ENCODE measurements at regions not wholly inside any gene's neighbourhood (a gene's known extent, or its start where the extent isn't known, plus 50 kb on each side); places are given as distances from the start of the nearest gene placed in this dataset.

DNA sequence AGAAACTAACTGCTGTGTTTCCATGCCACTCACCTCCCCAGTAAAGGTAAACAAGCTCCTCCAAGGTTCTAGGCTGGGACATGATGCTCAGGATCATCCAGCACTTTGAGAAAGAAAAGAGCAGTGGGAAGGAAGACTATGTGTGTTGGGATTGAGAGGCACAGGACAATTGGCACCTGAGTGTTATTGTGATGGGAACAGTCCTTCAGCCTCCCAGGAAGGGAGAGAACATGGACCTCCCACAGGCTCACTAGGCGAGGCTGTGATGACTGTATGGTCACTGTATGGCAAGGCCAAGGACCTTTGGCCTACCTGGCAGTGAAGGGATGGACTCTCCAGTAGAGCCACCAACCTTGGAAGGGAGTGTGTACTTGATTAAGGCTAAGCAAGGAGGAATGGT is 123.2 kb upstream of the UNC5B start:
- TF ChIP-seq POLR2AphosphoS5 (IDR thresholded peaks at IDR 0.05) (no peak), CTCF (IDR thresholded peaks at IDR 0.05) (no peak), POLR2A (IDR thresholded peaks at IDR 0.05) (no peak), EP300 (IDR thresholded peaks at IDR 0.05) (no peak)
- ATAC-seq (ENCODE audit: low FRiP score in 2 of 2) (no peak), DNase-seq (peak in 1 of 2 donors; percentile 8)
- Histone ChIP-seq H3K4me1 (no peaks in the 10 kb centered on the region), H3K4me3 (no peak overlapping the region), H3K9me3 (no peaks in the 10 kb centered on the region), H3K36me3 (no peaks in the 10 kb centered on the region), H3K27me3 (no peaks in the 10 kb centered on the region), H3K27ac (no peak overlapping the region)
- 69 to 90% methylated on average over 1 of the region's 1 CpG for WGBS, 2 donors

GRCh38 chr10:71090330-71090729 is 122.0 kb upstream of the UNC5B start:
- Histone ChIP-seq H3K9me3 (no peaks in the 10 kb centered on the region), H3K4me1 (no peaks in the 10 kb centered on the region), H3K4me3 (no peak overlapping the region), H3K27ac (no peak overlapping the region), H3K36me3 (no peaks in the 10 kb centered on the region), H3K27me3 (no peaks in the 10 kb centered on the region)
- peak in 1 of 2 donors; percentile 2 for DNase-seq
- TF ChIP-seq POLR2AphosphoS5 (IDR thresholded peaks at IDR 0.05) (no peak), EP300 (IDR thresholded peaks at IDR 0.05) (no peak), POLR2A (IDR thresholded peaks at IDR 0.05) (no peak), CTCF (IDR thresholded peaks at IDR 0.05) (no peak)
- WGBS, 2 donors, result 86 to 93% methylated on average over 5 of the region's 5 CpGs
- ATAC-seq (ENCODE audit: low FRiP score in 2 of 2), result no peak

DNA sequence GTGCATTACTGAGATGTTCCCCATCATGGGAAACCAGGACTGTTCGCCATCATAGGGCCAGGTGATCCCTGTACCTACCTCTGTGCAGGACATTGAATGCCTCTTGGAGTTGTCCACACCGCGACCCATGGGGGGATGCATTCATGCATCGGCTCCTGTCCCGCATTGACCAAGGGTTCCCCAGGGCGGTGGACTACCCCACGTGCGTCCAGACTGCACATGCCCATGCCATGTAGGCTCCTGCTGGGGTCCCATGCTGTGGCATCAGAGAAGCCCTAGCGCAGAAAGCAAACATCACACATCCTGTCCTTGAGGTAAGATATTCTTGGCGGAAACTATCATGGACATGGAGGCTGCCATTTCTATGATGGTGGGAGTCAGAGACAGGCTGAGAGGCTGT is 121.6 kb upstream of the UNC5B start:
- Histone ChIP-seq H3K27me3 (no peaks in the 10 kb centered on the region), H3K4me3 (no peak overlapping the region), H3K9me3 (no peaks in the 10 kb centered on the region), H3K27ac (no peak overlapping the region), H3K4me1 (no peaks in the 10 kb centered on the region), H3K36me3 (no peaks in the 10 kb centered on the region)
- DNase-seq (peak in 1 of 2 donors; percentile 12), ATAC-seq (ENCODE audit: low FRiP score in 2 of 2) (no peak)
- TF ChIP-seq POLR2AphosphoS5 (IDR thresholded peaks at IDR 0.05) (no peak), EP300 (IDR thresholded peaks at IDR 0.05) (no peak), CTCF (IDR thresholded peaks at IDR 0.05) (no peak), POLR2A (IDR thresholded peaks at IDR 0.05) (no peak)
- WGBS, 2 donors, result 96% methylated on average over 9 to 10 of the region's 10 CpGs

GRCh38 chr10:71092812-71093401 is 119.5 kb upstream of the UNC5B start:
- Histone ChIP-seq H3K27me3 (no peaks in the 10 kb centered on the region), H3K4me3 (no peak overlapping the region), H3K9me3 (no peaks in the 10 kb centered on the region), H3K27ac (no peak overlapping the region), H3K36me3 (no peaks in the 10 kb centered on the region), H3K4me1 (no peaks in the 10 kb centered on the region)
- ATAC-seq (ENCODE audit: low FRiP score in 2 of 2), result no peak
- DNase-seq, result peak in 1 of 2 donors; percentile 7
- 75 to 80% methylated on average over 4 of the region's 4 CpGs for WGBS, 2 donors
- TF ChIP-seq POLR2A (IDR thresholded peaks at IDR 0.05) (no peak), POLR2AphosphoS5 (IDR thresholded peaks at IDR 0.05) (no peak), EP300 (IDR thresholded peaks at IDR 0.05) (no peak)

DNA sequence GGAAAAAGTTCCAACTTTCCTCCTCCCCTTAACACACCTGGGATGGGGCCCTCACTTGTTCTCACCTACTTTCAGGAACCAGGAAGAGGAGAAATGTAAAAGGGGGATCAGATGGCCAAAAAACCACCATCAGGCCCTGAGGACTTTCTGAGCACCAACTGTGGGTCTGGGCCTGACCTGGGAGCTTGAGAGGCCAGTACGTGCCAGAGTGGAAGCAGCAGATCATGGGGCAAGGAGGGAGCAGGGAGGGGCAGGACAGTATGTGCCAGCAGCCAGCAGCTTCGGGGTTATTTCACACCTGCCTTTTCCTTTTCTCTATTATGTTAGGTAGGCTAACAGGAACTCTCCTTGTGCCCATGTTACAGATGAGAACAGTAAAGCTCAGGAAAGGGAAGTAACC is 118.8 kb upstream of the UNC5B start:
- Histone ChIP-seq H3K27me3 (no peaks in the 10 kb centered on the region), H3K4me1 (no peaks in the 10 kb centered on the region), H3K9me3 (no peaks in the 10 kb centered on the region), H3K36me3 (no peaks in the 10 kb centered on the region), H3K4me3 (no peak overlapping the region), H3K27ac (no peak overlapping the region)
- peak in 1 of 2 donors; percentile 5 for DNase-seq
- WGBS, 2 donors, result 71 to 76% methylated on average over 2 of the region's 2 CpGs
- no peak for ATAC-seq (ENCODE audit: low FRiP score in 2 of 2)
- no peak for TF ChIP-seq CTCF (IDR thresholded peaks at IDR 0.05)
- TF ChIP-seq EP300 (IDR thresholded peaks at IDR 0.05), result no peak
- TF ChIP-seq POLR2AphosphoS5 (IDR thresholded peaks at IDR 0.05), result no peak
- TF ChIP-seq POLR2A (IDR thresholded peaks at IDR 0.05), result no peak

All from upper lobe of left lung (tissue), 6 donors.